C1 segment of cervical spinal cord (tissue), 14 donors: ENCODE measurements at regions not wholly inside any gene's neighbourhood (a gene's known extent, or its start where the extent isn't known, plus 50 kb on each side); places are given as distances from the start of the nearest gene placed in this dataset.
A peak's percentile ranks its signal among the peaks of the same experiment; 100 is the strongest.

Experiments
- DNase-seq, 14 donors: peaks; one replicate each; lab custom pipeline; 2025; lab: John Stamatoyannopoulos, UW

GRCh38 chr6:4616311-4616710 is 159.9 kb upstream of the CDYL start:
- no peak for DNase-seq

GRCh38 chr6:4615891-4616290 is 160.3 kb upstream of the CDYL start:
- no peak for DNase-seq

GRCh38 chr6:4615231-4615630 is 161.0 kb upstream of the CDYL start:
- DNase-seq: no peak

DNA sequence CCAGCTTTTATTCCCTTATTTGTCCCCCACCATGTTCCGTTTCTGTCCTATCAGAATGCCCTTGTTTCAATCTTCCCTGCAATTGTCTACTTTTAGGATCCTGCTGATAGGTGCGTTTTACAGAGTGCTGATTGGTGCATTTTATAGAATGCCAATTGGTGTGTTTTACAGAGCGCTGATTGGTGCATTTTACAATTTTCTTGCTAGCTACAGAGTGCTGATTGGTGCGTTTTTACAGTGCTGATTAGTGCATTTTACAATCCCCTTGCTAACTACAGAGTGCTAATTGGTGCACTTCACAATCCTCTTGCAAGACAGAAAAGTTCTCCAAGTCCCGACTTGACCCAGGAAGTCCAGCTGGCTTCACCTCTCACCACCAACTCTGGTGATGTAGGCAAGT is 161.6 kb upstream of the CDYL start:
- DNase-seq: no peak

- no peak for DNase-seq
Observed at GRCh38 chr6:4613795-4614194, 162.4 kb upstream of the CDYL start.

DNA sequence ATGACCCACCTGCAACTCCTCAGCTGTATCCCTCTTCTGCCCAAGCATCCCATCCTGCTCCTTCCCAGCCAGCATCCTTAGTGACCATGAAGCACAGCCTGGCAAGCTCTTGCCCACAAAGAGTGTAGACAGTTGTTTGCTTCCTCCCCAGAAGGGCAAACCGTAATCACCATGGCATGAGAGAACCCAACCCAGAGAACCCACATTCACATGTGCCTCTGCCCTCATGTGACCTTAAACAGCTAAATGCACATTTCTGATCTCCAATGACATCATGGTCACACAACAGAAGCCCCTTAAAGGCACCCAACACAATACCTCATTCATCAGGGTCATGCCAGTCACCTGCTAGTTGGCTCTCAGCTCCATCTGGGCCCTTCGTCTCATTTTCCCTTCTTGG is 162.8 kb upstream of the CDYL start:
- no peak for DNase-seq

GRCh38 chr6:4612636-4613171 is 163.5 kb upstream of the CDYL start:
- peak in 2 of 14 donors; percentile 20 to 38 for DNase-seq

GRCh38 chr6:4611429-4612129 is 164.6 kb upstream of the CDYL start:
- DNase-seq: no peak

DNA sequence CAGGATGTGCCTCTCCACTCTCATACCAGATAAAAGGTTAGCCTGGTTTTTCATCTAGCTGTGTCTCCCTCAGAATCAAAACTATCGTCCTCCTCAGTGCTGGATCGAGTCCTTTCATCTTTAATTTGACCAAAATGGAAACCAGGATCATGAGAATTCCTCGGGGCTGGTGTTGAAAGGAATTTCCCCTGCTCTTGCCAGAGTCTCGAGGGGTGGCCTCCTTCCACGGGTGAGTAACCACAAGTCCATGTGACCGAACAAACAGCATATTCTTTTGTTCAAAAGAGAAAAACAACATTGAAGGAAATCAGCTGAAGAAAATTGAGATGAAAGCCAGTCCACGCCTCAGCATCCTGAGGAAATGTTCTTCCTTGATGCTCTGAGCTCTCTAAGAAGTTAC is 165.9 kb upstream of the CDYL start:
- DNase-seq: no peak

GRCh38 chr6:4608361-4609115 is 167.7 kb upstream of the CDYL start:
- peak in 12 of 14 donors; percentile 13 to 85 (median 66) for DNase-seq

DNA sequence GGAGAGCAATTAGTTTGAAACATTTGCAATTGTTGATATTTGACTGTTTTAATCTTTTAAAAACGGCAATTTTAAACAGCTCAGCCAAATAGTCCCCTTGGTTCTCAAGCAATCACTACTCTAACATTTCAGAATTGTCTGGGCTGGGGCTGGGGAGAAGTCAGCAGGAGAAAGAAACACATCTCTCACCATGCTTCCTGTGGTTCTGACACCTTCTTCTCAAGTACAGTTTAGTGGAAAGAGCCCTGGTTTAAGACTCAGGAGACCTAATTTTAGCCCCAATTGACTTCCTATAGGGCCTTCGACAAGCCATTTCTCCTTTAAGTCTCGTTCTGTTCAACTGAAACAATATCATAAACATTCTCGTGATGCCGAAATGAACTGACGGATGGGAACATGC is 168.4 kb upstream of the CDYL start:
- DNase-seq: peak in 2 of 14 donors; percentile 25 to 48

GRCh38 chr6:4606821-4607704 is 169.1 kb upstream of the CDYL start:
- peak in 12 of 14 donors; percentile 27 to 99 (median 47) for DNase-seq

DNA sequence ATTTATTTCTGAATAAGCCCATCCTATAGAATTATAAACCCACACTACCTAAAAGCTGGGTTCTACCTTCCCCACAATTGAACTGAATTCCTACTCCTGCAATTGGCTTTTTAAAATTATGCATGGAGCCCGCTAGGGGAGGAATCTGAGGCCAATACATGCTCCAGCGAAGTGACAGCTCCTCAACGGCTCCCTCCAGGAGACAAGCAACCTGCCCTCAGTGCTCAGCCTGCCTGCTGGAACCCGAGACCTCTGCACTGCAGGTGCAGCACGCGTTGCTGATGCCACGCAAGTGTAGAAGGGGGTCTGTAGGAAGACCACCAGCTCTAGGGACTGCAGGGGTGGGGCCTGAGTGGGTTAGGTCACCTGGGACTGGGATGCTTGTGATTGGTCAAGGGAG is 170.2 kb upstream of the CDYL start:
- no peak for DNase-seq

DNA sequence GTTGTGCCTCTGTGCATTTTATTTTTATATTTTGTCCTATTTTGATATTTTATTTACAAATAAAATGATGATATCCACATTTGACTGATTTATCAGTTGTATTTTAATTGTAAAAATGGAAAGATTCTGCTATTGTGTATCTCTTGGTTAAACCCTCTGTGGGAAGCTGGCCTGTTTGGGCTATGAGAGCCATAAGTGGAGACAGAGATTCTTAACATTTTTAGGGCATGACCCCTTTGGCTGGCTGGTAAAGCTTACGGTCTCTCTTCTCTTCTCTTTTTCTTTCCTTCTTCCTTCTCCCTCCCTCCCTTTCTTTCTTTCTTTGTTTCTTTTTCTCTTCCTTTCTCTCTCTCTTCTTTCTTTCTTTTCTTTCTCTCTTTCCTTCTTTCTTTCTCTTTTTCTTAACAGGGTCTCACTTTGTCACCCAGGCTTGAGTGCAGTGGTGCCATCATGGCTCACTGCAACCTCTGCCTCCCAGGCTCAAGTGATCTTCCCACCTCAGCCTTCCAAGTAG is 172.3 kb upstream of the CDYL start:
- no peak for DNase-seq

DNA sequence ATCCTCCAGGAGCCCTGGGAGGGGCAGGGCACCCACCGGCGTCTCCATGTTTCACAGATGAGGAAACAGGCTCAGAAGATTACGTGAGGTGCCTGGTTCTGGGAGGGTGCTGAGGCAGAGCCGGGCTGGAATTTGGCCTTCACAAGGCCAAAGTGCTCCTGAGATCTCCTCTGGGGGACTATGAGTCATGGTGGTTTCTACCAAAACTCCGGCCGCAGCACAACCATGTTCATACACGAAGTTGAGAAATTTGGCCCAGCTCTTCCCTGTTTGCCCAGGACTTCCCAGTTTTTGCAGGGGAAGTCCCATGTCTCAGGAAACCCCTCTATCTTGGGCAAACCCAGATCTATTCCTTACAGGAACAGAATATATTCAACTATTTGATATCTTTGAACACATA is 172.9 kb upstream of the CDYL start:
- no peak for DNase-seq

DNA sequence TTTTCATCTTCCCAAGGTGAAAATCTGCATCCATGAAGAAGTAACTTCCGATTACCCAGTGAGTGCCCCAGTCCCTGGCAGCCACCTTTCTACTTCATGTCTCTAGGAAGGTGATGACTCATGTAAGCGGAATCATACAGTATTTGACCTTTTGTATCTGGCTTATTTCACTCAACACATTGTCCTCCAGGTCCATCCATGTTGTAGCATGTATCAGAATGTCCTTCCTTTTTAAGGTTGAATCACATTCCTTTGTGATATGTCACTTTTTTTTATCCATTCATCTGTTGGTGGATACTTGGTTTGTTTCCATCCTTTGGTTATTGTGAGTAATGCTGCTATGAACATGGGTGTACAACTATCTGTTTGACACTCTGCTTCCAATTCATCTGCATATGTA is 176.3 kb upstream of the CDYL start:
- no peak for DNase-seq

DNA sequence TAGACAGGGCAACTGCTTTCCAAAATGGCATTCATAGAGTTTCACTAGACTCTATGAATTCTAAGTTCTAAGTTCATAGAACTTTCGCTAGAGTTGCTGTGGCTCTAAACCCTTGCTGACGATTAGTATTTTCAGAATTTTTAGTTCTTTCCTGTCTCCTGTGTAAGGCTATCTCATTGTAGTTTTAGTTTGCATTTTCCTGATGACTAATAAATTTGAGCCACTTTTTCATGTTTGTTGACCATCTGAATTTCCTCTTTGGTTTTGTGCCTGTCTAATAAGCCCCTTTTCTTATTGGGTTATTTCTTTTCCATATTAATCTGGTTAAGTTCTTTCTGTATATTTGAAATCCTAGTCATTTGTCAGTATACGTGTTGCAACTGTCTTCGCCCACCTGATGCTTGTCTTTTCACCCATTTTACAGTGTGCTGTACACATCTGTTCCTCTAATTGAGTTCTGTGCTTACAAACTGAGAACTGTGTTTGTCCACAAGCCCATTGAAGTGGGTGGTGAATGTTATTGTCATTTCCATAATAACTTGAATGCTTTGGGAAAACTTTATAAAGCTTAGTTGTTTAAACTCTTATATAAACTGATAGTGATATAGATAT is 177.7 kb upstream of the CDYL start:
- no peak for DNase-seq

GRCh38 chr6:4593951-4594350 is 182.3 kb upstream of the CDYL start:
- no peak for DNase-seq

DNA sequence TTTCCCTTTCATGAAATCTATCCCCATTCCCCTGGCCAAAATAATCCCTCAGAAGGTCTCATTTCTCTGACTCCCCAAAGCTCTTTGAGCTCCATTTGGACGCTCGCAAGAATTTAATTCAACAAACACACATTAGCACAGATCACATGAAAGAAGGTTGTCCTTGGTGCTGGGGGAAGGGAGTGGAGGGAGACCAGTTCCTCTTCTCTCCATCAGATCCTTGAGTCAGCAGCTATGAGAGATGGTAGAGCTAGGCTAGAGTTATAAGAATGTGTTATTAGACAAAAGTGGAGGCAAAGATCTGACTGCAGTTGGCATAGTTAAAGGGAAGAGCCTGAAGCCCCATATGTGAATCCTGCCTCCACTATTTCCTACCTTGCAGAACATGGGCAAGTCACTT is 184.2 kb upstream of the CDYL start:
- no peak for DNase-seq

DNA sequence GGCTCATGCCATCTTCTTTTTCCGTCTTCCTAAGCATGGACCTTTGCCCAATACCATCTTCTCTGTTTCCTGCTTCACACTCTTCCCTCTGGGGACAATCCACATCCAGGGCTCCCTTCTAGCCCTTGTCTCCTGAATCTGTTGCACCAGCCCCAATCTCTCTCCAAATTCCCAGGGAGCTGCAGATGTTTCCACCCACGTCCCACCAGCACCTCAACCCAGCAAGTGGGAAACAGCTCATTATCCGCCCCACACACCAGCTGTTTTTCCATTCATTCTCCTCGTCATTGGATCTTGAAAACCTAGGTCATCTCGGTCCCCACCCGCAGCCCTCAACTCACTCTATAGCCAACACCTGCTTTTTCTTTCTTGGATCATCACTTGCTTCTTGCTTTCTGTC is 185.0 kb upstream of the CDYL start:
- no peak for DNase-seq

DNA sequence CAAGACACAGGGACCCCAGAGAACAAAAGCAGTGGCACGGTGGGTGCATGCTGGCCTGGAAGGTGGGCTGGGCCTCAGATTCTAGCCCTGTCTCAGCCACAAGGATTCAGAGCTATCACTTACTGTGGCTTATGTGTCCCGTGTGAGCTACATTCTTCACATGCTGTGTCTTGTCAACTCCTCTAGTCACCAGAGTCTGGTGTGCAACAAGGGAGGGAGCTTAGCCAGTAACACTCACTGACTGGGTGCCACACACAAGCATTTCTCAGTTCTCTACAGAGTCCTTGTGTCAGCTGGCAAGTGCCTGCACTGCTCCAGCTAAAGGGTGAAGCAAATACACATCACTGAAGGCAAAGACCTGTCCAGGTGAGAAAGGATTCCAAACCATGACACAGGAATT is 186.9 kb upstream of the CDYL start:
- no peak for DNase-seq
